Stomach (tissue), 8 donors: ENCODE measurements at regions not wholly inside any gene's neighbourhood (a gene's known extent, or its start where the extent isn't known, plus 50 kb on each side); places are given as distances from the start of the nearest gene placed in this dataset.

Experiments used
- DNase-seq, 2 donors: peaks; one replicate each; pipeline versions ENCODE4 v3.0.0 to v3.0.0-alpha.2; 2013 to 2019
- H3K27ac ChIP-seq, 5 donors: fragments of 200-600 bp in 4 of 5; sonication (generic) in 4 of 5; one replicate each; pipeline ENCODE4 v1.5.1; 2013 to 2019; ENCODE audit warnings: mild to moderate bottlenecking in 1 of 5, moderate library complexity in 1 of 5
- H3K27me3 ChIP-seq, 3 donors: fragments of 200-600 bp; sonication (generic); one replicate each; pipeline ENCODE4 v1.5.1; 2017 to 2019; ENCODE audit warnings: mixed run types in 1 of 3
- H3K36me3 ChIP-seq, 4 donors: fragments of 200-600 bp; sonication (generic); 1 replicate in 3 of 4; 2 replicates in 1 of 4; pipeline ENCODE4 v1.5.1; 2016 to 2019
- H3K4me1 ChIP-seq, 4 donors: fragments of 200-600 bp; sonication (generic); one replicate each; pipeline ENCODE4 v1.5.1; 2016 to 2019
- H3K4me3 ChIP-seq, 4 donors: fragments of 200-600 bp; sonication (generic) in 3 of 4; one replicate each; pipeline ENCODE4 v1.5.1; 2016 to 2019; ENCODE audit warnings: mild to moderate bottlenecking in 1 of 4
- H3K9me3 ChIP-seq, 4 donors: fragments of 200-600 bp; sonication (generic); one replicate each; pipeline ENCODE4 v1.5.1; 2016 to 2019
- EP300 ChIP-seq: sonication (generic); formaldehyde crosslinking; IDR thresholded peaks from one replicate; pipeline ENCODE4 v1.6.1; 2017; ENCODE audit warnings: antibody characterized with exemption
- POLR2A ChIP-seq, 4 donors: fragments of 450-650 bp; IDR thresholded peaks; one replicate each; pipeline ENCODE4 v1.6.1; 2016; ENCODE audit warnings: antibody characterized with exemption in 4 of 4, control low read depth in 2 of 4, mild to moderate bottlenecking in 1 of 4, moderate library complexity in 1 of 4
- POLR2AphosphoS5 ChIP-seq, 3 donors: sonication (generic); formaldehyde crosslinking; IDR thresholded peaks; one replicate each; pipeline ENCODE4 v1.6.1; 2016; ENCODE audit warnings: antibody characterized with exemption in 3 of 3
- WGBS, 5 donors: extraction: QIAGEN DNeasy Blood & Tissue Kit in 3 of 5; methylation state at CpG; one replicate each; pipeline versions ENCODE4 v1.1.5 to v1.1.7; 2013 to 2018; 5-methylcytosine and 5-hydroxymethylcytosine counted together
- intact Hi-C: fragments of 100-400 bp; cut with DNase I; formaldehyde crosslinking; loops from one replicate; pipeline ENCODE4 v1.15.1; 2023; ENCODE audit warnings: low total_unique reads
- TF ChIP-seq, protein P1 (sequence below), 7 experiments: fragments of 450-650 bp in 4 of 7; fragments of 200-600 bp in 3 of 7; sonication (generic) in 3 of 7; IDR thresholded peaks; one replicate each; pipeline ENCODE4 v1.5.1; 2016 to 2019; ENCODE audit warnings: antibody characterized with exemption in 7 of 7, control low read depth in 2 of 7, mild to moderate bottlenecking in 1 of 7
- donor health status: healthy with polysubstance abuse.
- donor health status: Bipolar disorder and iron deficiency.
- donor health status: healthy.

DNA sequence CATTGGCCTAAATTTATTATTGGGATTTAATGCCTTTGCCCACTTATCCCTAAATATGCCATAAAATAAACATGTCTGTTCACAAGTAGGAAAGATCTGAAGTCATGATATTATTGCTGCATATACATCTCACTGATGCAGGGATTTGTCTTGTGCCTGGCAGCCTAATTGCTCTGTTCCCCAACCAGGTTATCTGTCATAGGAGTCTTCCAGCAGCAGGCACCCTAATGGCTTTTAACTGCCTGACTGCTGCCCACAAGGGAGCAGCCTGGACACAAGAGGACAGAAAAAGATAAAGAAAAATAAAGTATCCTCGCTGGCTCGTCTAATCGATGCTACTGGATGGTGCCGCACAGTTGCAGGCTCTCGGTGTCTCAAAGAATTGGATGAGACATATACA lies 337.6 kb upstream of the FAR2 start:
- DNase-seq: no peak
- WGBS, 5 donors: 74 to 92% (median 87%) methylated on average over 5 of the region's 5 CpGs
- no peak for TF ChIP-seq POLR2AphosphoS5 (IDR thresholded peaks at IDR 0.05)
- TF ChIP-seq, protein P1, sequence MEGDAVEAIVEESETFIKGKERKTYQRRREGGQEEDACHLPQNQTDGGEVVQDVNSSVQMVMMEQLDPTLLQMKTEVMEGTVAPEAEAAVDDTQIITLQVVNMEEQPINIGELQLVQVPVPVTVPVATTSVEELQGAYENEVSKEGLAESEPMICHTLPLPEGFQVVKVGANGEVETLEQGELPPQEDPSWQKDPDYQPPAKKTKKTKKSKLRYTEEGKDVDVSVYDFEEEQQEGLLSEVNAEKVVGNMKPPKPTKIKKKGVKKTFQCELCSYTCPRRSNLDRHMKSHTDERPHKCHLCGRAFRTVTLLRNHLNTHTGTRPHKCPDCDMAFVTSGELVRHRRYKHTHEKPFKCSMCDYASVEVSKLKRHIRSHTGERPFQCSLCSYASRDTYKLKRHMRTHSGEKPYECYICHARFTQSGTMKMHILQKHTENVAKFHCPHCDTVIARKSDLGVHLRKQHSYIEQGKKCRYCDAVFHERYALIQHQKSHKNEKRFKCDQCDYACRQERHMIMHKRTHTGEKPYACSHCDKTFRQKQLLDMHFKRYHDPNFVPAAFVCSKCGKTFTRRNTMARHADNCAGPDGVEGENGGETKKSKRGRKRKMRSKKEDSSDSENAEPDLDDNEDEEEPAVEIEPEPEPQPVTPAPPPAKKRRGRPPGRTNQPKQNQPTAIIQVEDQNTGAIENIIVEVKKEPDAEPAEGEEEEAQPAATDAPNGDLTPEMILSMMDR (IDR thresholded peaks at IDR 0.05): no peak
- no peak for TF ChIP-seq POLR2A (IDR thresholded peaks at IDR 0.05)
- no peak for TF ChIP-seq EP300

DNA sequence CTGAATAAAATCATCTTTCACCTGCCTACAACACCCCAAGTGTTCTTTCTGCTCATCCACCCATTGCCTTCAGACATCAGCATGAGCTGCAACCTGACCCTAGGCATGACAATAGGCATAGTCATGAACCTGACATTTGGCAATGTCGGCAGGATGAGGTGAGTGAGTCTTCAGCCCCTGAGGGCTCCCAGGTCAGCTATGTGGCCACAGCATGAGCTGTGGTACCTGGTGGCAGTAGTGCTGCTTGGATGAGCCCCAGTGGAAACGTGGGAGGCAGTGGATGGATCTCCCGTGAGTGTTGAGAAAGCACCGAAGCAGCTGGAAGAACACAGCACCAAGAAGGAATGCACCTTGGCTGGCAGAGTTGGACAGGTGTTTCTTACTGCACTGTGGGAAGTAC lies 334.8 kb upstream of the FAR2 start:
- Histone ChIP-seq H3K4me3 (no peak overlapping the region), H3K27ac (no peak overlapping the region), H3K9me3 (no peaks in the 10 kb centered on the region), H3K36me3 (no peaks in the 10 kb centered on the region), H3K27me3 (no peaks in the 10 kb centered on the region), H3K4me1 (no peaks in the 10 kb centered on the region)
- no peak for TF ChIP-seq POLR2A (IDR thresholded peaks at IDR 0.05)
- no peak for TF ChIP-seq EP300
- TF ChIP-seq POLR2AphosphoS5 (IDR thresholded peaks at IDR 0.05): no peak
- TF ChIP-seq, protein P1 (IDR thresholded peaks at IDR 0.05): no peak
- intact Hi-C loops: no loop called here
- 74 to 88% (median 83%) methylated on average over 4 of the region's 4 CpGs for WGBS, 5 donors
- no peak for DNase-seq

More for the DNA sequence above, 337.6 kb upstream of the FAR2 start:
- Histone ChIP-seq H3K27me3 (no peaks in the 10 kb centered on the region), H3K27ac (no peak overlapping the region), H3K36me3 (no peaks in the 10 kb centered on the region), H3K4me1 (no peaks in the 10 kb centered on the region), H3K4me3 (no peak overlapping the region), H3K9me3 (no peaks in the 10 kb centered on the region)
- intact Hi-C loops: no loop called here

DNA sequence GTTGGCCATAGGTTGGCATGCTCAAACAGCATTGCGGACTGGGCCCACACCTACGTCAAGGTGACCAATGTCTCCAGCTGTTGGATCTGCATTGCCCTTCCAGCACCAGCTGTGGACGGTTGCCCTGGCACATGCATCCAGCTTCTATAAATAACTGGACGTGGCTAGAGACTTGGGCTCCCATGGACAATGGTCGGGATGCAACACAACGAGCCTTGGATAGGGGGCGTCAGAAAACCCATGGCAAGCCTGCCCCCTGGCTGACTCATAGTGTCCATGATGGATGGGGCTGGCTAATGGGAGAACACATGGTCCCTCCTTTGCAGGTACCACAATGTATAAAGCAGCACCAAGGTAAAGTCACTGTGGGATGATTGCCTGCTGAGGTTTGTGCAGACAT lies 331.6 kb upstream of the FAR2 start:
- no peak for DNase-seq
- H3K9me3 ChIP-seq: no peaks in the 10 kb centered on the region
- no peak overlapping the region for H3K4me3 ChIP-seq
- intact Hi-C loops: no loop called here
- TF ChIP-seq POLR2A (IDR thresholded peaks at IDR 0.05): no peak
- TF ChIP-seq EP300: no peak
- no peak for TF ChIP-seq POLR2AphosphoS5 (IDR thresholded peaks at IDR 0.05)
- TF ChIP-seq, protein P1 (IDR thresholded peaks at IDR 0.05): no peak
- H3K36me3 ChIP-seq: no peaks in the 10 kb centered on the region
- H3K27me3 ChIP-seq: no peaks in the 10 kb centered on the region
- WGBS, 5 donors: 82 to 98% (median 88%) methylated on average over 2 to 7 of the region's 7 CpGs
- H3K4me1 ChIP-seq: no peaks in the 10 kb centered on the region
- no peak overlapping the region for H3K27ac ChIP-seq

DNA sequence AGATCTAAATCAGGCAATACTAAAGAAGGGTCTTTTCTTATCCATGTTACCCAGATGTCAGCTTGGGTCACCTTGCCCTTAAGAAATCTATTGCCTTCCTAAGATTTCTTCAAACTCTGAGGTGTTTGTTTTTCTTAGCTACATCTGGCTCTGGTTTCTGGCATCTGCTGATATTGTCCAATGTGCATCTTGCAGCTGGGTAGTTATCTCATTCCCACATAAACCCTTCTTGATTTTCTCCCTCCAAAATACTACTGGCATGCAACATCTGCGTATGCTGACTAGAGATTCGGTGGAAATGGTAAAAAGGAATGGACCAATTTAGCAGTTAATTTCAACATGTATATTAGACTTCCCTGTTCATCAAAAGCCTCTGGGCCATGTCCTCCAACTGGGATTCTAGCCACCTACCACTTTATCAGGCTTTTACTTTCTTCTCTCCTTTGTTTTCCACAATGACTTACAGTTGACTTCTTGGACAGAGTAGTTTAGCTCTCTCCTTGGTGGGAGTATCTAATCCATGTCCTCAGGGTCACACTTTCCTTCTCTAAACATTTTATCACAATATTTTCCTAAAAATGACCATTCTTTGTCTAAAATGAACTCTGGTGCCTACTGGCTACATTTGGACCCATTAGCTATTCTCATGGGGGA lies 324.8 kb upstream of the FAR2 start:
- Histone ChIP-seq H3K36me3 (no peaks in the 10 kb centered on the region), H3K27me3 (no peaks in the 10 kb centered on the region), H3K4me3 (no peak overlapping the region), H3K4me1 (no peaks in the 10 kb centered on the region), H3K9me3 (no peaks in the 10 kb centered on the region), H3K27ac (no peak overlapping the region)
- 76 to 86% (median 82%) methylated on average over 2 of the region's 2 CpGs for WGBS, 5 donors
- no peak for DNase-seq
- TF ChIP-seq POLR2A (IDR thresholded peaks at IDR 0.05): no peak
- no peak for TF ChIP-seq EP300
- TF ChIP-seq, protein P1 (IDR thresholded peaks at IDR 0.05): no peak
- no peak for TF ChIP-seq POLR2AphosphoS5 (IDR thresholded peaks at IDR 0.05)
- intact Hi-C loops: no loop called here
